ENCODE measurements at regions not wholly inside any gene's neighbourhood (a gene's known extent, or its start where the extent isn't known, plus 50 kb on each side); places are given as distances from the start of the nearest gene placed in this dataset.

- in situ Hi-C loops (cut with HindIII; ENCODE audit: low pct_ligation_motif_present, low sequenced_read_pairs), result no loop called here
- no peaks in the 10 kb centered on the region for H3K36me3 ChIP-seq (replicated peaks)
- no peak for DNase-seq
- no peak overlapping the region for H3K27ac ChIP-seq
- TF ChIP-seq, protein P1, sequence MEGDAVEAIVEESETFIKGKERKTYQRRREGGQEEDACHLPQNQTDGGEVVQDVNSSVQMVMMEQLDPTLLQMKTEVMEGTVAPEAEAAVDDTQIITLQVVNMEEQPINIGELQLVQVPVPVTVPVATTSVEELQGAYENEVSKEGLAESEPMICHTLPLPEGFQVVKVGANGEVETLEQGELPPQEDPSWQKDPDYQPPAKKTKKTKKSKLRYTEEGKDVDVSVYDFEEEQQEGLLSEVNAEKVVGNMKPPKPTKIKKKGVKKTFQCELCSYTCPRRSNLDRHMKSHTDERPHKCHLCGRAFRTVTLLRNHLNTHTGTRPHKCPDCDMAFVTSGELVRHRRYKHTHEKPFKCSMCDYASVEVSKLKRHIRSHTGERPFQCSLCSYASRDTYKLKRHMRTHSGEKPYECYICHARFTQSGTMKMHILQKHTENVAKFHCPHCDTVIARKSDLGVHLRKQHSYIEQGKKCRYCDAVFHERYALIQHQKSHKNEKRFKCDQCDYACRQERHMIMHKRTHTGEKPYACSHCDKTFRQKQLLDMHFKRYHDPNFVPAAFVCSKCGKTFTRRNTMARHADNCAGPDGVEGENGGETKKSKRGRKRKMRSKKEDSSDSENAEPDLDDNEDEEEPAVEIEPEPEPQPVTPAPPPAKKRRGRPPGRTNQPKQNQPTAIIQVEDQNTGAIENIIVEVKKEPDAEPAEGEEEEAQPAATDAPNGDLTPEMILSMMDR (IDR thresholded peaks at IDR 0.05; ENCODE audit: low read depth, low read length, missing control alignments), result no peak
- no peaks in the 10 kb centered on the region for H3K27me3 ChIP-seq (replicated peaks)
- H3K4me3 ChIP-seq (ENCODE audit: low read depth, low read length), result no peak overlapping the region
These were observed 272.4 kb upstream of the KCNIP4 start for GRCh38 chr4:22220965-22221364.

- DNase-seq, result no peak
- in situ Hi-C loops (cut with HindIII; ENCODE audit: low pct_ligation_motif_present, low sequenced_read_pairs), result no loop called here
- H3K4me3 ChIP-seq (ENCODE audit: low read depth, low read length), result no peak overlapping the region
- H3K27ac ChIP-seq, result no peak overlapping the region
- H3K27me3 ChIP-seq (replicated peaks), result no peaks in the 10 kb centered on the region
- H3K36me3 ChIP-seq (replicated peaks), result no peaks in the 10 kb centered on the region
- TF ChIP-seq, protein P1 (IDR thresholded peaks at IDR 0.05; ENCODE audit: low read depth, low read length, missing control alignments), result no peak
These were observed 268.9 kb upstream of the KCNIP4 start for GRCh38 chr4:22217480-22217879.

DNA sequence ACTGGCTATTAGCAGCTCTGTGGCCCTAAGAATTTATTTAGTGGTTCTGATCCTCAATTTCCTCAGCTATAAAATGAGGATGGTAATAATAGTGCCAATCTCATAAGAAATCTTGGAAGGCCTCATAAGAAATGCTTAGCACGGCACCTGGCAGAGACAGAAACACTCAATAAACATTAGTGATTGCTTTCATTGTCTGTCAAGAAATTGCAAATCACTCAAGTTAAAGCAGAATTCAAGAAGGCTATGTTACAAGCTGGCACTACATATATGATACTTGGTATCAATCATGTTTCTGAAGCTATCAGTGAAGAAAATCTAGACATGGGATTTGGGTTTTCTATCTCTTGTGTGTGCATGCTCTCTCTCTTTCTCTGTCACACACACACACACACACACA lies 267.7 kb upstream of the KCNIP4 start:
- no peak for DNase-seq
- Histone ChIP-seq H3K27ac (no peak overlapping the region), H3K36me3 (replicated peaks) (no peaks in the 10 kb centered on the region), H3K4me3 (ENCODE audit: low read depth, low read length) (no peak overlapping the region), H3K27me3 (replicated peaks) (no peaks in the 10 kb centered on the region)
- in situ Hi-C loops (cut with HindIII; ENCODE audit: low pct_ligation_motif_present, low sequenced_read_pairs), result no loop called here
- TF ChIP-seq, protein P1 (IDR thresholded peaks at IDR 0.05; ENCODE audit: low read depth, low read length, missing control alignments), result no peak

- no peak for DNase-seq
- in situ Hi-C loops (cut with HindIII; ENCODE audit: low pct_ligation_motif_present, low sequenced_read_pairs), result no loop called here
- Histone ChIP-seq H3K36me3 (replicated peaks) (no peaks in the 10 kb centered on the region), H3K27me3 (replicated peaks) (no peaks in the 10 kb centered on the region), H3K27ac (no peak overlapping the region), H3K4me3 (ENCODE audit: low read depth, low read length) (no peak overlapping the region)
- TF ChIP-seq, protein P1 (IDR thresholded peaks at IDR 0.05; ENCODE audit: low read depth, low read length, missing control alignments), result no peak
These were observed 266.5 kb upstream of the KCNIP4 start for GRCh38 chr4:22215084-22215483.

GRCh38 chr4:22203711-22204011 lies 255.1 kb upstream of the KCNIP4 start:
- TF ChIP-seq, protein P1 (IDR thresholded peaks at IDR 0.05; ENCODE audit: low read depth, low read length, missing control alignments), result no peak
- in situ Hi-C loops (cut with HindIII; ENCODE audit: low pct_ligation_motif_present, low sequenced_read_pairs), result no loop called here
- H3K36me3 ChIP-seq (replicated peaks), result no peaks in the 10 kb centered on the region
- no peak overlapping the region for H3K27ac ChIP-seq
- no peak for DNase-seq
- no peaks in the 10 kb centered on the region for H3K27me3 ChIP-seq (replicated peaks)
- no peak overlapping the region for H3K4me3 ChIP-seq (ENCODE audit: low read depth, low read length)

GRCh38 chr4:22202975-22203710 lies 254.6 kb upstream of the KCNIP4 start:
- Histone ChIP-seq H3K27me3 (replicated peaks) (no peaks in the 10 kb centered on the region), H3K4me3 (ENCODE audit: low read depth, low read length) (no peak overlapping the region), H3K27ac (no peak overlapping the region), H3K36me3 (replicated peaks) (no peaks in the 10 kb centered on the region)
- TF ChIP-seq, protein P1 (IDR thresholded peaks at IDR 0.05; ENCODE audit: low read depth, low read length, missing control alignments), result no peak
- in situ Hi-C loops (cut with HindIII; ENCODE audit: low pct_ligation_motif_present, low sequenced_read_pairs), result no loop called here
- peak; percentile 21 for DNase-seq

Data from brain microvascular endothelial cell (primary cell).